Chondrocyte (in vitro differentiated cells): ENCODE measurements at regions not wholly inside any gene's neighbourhood (a gene's known extent, or its start where the extent isn't known, plus 50 kb on each side); places are given as distances from the start of the nearest gene placed in this dataset.

Experiments
- DNase-seq: peaks from one replicate; pipeline ENCODE4 v3.0.0; 2021; ENCODE audit warnings: mixed read lengths, low spot score
- H3K27ac Mint-ChIP-seq: one replicate; pipeline ENCODE4 v1.8.0; 2021; ENCODE audit warnings: mild to moderate bottlenecking, moderate library complexity, mixed read lengths; ENCODE audit not compliant: unreplicated experiment
- H3K27me3 Mint-ChIP-seq: 2 replicates; pipeline ENCODE4 v1.8.0; 2021; ENCODE audit warnings: low read depth, mixed read lengths
- H3K36me3 Mint-ChIP-seq: 2 replicates; pipeline ENCODE4 v1.8.0; 2021; ENCODE audit warnings: low read depth, mixed read lengths
- H3K4me1 Mint-ChIP-seq: 2 replicates; pipeline ENCODE4 v1.8.0; 2021; ENCODE audit warnings: low read depth, mild to moderate bottlenecking, mixed read lengths
- H3K4me3 Mint-ChIP-seq: one replicate; pipeline ENCODE4 v1.8.0; 2021; ENCODE audit warnings: mild to moderate bottlenecking, moderate library complexity, mixed read lengths; ENCODE audit not compliant: unreplicated experiment
- H3K9me3 Mint-ChIP-seq: 2 replicates; pipeline ENCODE4 v1.8.0; 2021; ENCODE audit warnings: low read depth, mixed read lengths
- TF ChIP-seq, protein P1 (sequence below): fragments of 200-600 bp; sonication (generic); IDR thresholded peaks from 2 replicates; pipeline ENCODE4 v1.5.0; 2021; ENCODE audit warnings: antibody characterized with exemption, mild to moderate bottlenecking, moderate library complexity

DNA sequence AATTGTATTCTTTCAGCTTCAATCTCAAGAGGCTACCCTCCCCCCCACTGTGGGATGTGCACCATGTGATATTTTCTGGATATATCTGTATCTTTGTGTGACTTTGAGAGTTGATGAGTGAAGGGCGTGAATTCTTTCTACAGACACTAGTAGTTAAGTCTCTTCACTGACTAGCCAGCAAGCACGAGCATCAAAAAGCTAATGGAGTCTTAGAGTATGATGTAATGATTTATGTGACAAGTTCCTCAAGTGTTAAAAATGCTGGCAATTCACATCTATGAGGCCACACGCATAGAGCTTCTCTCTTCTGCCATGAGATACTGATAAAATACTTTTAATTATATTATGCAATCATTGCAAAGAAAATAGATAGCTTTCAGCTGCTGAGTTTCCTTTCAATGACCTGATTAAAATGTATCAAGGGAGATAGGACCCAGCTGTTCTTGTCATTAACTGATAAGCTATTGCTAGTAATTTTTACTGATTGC lies 304.8 kb downstream of the TRIB2 start:
- Mint-ChIP-seq H3K36me3 (no peaks in the 10 kb centered on the region), H3K9me3 (no peaks in the 10 kb centered on the region), H3K4me1 (no peaks in the 10 kb centered on the region), H3K27me3 (no peaks in the 10 kb centered on the region), H3K27ac (no peak overlapping the region), H3K4me3 (no peak overlapping the region)
- DNase-seq, result no peak
- TF ChIP-seq, protein P1, sequence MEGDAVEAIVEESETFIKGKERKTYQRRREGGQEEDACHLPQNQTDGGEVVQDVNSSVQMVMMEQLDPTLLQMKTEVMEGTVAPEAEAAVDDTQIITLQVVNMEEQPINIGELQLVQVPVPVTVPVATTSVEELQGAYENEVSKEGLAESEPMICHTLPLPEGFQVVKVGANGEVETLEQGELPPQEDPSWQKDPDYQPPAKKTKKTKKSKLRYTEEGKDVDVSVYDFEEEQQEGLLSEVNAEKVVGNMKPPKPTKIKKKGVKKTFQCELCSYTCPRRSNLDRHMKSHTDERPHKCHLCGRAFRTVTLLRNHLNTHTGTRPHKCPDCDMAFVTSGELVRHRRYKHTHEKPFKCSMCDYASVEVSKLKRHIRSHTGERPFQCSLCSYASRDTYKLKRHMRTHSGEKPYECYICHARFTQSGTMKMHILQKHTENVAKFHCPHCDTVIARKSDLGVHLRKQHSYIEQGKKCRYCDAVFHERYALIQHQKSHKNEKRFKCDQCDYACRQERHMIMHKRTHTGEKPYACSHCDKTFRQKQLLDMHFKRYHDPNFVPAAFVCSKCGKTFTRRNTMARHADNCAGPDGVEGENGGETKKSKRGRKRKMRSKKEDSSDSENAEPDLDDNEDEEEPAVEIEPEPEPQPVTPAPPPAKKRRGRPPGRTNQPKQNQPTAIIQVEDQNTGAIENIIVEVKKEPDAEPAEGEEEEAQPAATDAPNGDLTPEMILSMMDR, result no peak

DNA sequence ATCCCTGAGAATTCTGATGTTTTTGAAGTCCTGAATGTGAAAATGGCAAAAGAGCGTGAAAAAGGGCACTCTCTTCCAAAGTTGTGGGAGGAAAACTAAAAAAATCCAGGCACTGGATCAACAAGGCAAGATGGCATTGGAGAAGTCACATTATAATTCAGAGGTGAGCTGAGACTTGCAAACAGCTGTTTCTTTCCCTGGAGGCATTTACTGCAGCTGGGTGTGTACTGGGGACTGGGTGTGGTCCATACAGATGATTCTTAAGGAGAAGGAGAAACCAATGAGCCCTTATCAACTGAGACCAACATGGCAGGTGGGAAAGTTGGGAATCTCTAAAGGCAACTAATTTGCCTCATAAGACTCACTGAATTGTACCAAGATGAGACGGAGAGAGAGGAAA lies 313.9 kb downstream of the TRIB2 start:
- Mint-ChIP-seq H3K9me3 (peaks cover 2% of the 10 kb centered on the region), H3K27ac (no peak overlapping the region), H3K27me3 (no peaks in the 10 kb centered on the region), H3K36me3 (no peaks in the 10 kb centered on the region), H3K4me3 (no peak overlapping the region), H3K4me1 (peaks cover 4% of the 10 kb centered on the region)
- TF ChIP-seq, protein P1, result no peak
- no peak for DNase-seq

- no peak for DNase-seq
- Mint-ChIP-seq H3K36me3 (no peaks in the 10 kb centered on the region), H3K4me3 (no peak overlapping the region), H3K4me1 (peaks cover 4% of the 10 kb centered on the region), H3K27me3 (no peaks in the 10 kb centered on the region), H3K27ac (no peak overlapping the region), H3K9me3 (no peaks in the 10 kb centered on the region)
- TF ChIP-seq, protein P1, result no peak
Observed at GRCh38 chr2:13034861-13035260, 318.1 kb downstream of the TRIB2 start.

- H3K4me3 Mint-ChIP-seq, result no peak overlapping the region
- H3K36me3 Mint-ChIP-seq, result no peaks in the 10 kb centered on the region
- no peaks in the 10 kb centered on the region for H3K27me3 Mint-ChIP-seq
- H3K4me1 Mint-ChIP-seq, result peaks cover 4% of the 10 kb centered on the region
- no peak for DNase-seq
- peaks cover 4% of the 10 kb centered on the region for H3K9me3 Mint-ChIP-seq
- TF ChIP-seq, protein P1, result no peak
- no peak overlapping the region for H3K27ac Mint-ChIP-seq
Observed at GRCh38 chr2:13035866-13036265, 319.1 kb downstream of the TRIB2 start.

DNA sequence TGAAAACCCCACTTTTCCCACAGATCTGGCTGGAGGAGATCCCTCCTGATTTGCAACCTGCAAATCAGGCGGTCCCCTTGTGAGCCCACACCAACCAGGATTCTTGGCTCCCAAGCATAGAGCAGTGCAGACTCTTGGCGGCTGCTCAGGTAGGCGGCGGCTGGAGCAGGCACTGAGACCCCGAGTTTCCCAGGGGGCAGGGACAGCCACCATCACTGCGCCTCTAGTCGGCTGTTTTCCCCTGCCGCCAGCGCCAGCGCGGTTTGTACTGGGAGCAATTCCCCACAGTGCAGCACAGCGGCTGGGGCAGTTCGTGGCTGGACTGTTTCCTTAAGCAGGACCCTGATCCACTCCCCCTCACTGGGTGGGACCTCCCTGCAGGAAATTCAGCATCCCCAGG lies 323.3 kb downstream of the TRIB2 start:
- TF ChIP-seq, protein P1, result no peak
- no peak for DNase-seq
- no peak overlapping the region for H3K4me3 Mint-ChIP-seq
- peaks cover 3% of the 10 kb centered on the region for H3K36me3 Mint-ChIP-seq
- H3K27ac Mint-ChIP-seq, result no peak overlapping the region
- H3K4me1 Mint-ChIP-seq, result no peaks in the 10 kb centered on the region
- peaks cover 20% of the 10 kb centered on the region for H3K9me3 Mint-ChIP-seq
- H3K27me3 Mint-ChIP-seq, result peaks cover 24% of the 10 kb centered on the region
